ENCODE measurements at regions not wholly inside any gene's neighbourhood (a gene's known extent, or its start where the extent isn't known, plus 50 kb on each side); places are given as distances from the start of the nearest gene placed in this dataset.

DNA sequence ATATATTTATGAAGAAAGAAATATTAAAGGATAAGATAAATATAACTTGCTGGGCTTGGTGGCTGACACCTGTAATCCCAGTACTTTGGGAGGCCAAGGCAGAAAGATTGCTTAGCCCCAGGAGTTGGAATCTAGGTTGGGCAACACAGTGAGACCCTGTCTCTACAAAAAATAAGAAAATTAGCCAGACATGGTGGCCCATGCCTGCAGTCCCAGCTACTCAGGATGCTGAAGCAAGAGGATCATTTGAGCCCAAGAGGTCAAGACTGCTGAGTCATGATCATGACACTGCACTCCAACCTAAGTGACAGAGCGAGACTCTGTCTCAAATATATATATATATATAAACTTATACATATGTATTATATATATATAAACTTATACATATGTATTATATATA is 164.0 kb downstream of the MRPL14 start:
- H3K9me2 ChIP-seq = no peaks in the 10 kb centered on the region
- no peaks in the 10 kb centered on the region for H4K20me1 ChIP-seq (ENCODE audit: insufficient read depth)
- no peaks in the 10 kb centered on the region for H3F3A ChIP-seq (replicated peaks; ENCODE audit: insufficient read depth)
- no peaks in the 10 kb centered on the region for H3K79me2 ChIP-seq (ENCODE audit: insufficient read depth)
- CTCF ChIA-PET = interaction anchor here (1.1 kb wide), 1 partner anchor 12 kb away, joined by 4 read pairs; no protein-coding TSS in a partner anchor
- no peak overlapping the region for H3K4me3 ChIP-seq (ENCODE audit: low read depth in 2 of 2, low read length in 1 of 2)
- no peaks in the 10 kb centered on the region for H3K9me3 ChIP-seq
- H3K9ac ChIP-seq = no peak overlapping the region
- no peaks in the 10 kb centered on the region for H3K36me3 ChIP-seq (replicated peaks in 1 of 2; ENCODE audit: control insufficient read depth in 1 of 2, insufficient read depth in 2 of 2, low read length in 1 of 2)
- 0 out of 2 replicates have a peak, but pooled peaks cover 4% of the 10 kb centered on the region for H3K27me3 ChIP-seq (ENCODE audit: insufficient read depth)
- no peak for DNase-seq
- no peak overlapping the region for H3K4me2 ChIP-seq
- POLR2A ChIA-PET = no interaction called here
- TF ChIP-seq RAD21 (IDR thresholded peaks at IDR 0.05; ENCODE audit: low read length) (no peak), GATA2 (CRISPR knock-in tag; IDR thresholded peaks at IDR 0.05) (no peak), CHD2 (IDR thresholded peaks at IDR 0.05; ENCODE audit: low read length, partially characterized antibody) (no peak), NRF1 (IDR thresholded peaks at IDR 0.05; ENCODE audit: low read depth, low read length) (no peak), TEAD4 (IDR thresholded peaks at IDR 0.05; ENCODE audit: borderline replicate concordance, insufficient read depth) (no peak), GABPA (IDR thresholded peaks at IDR 0.05; ENCODE audit: low read depth) (no peak), JUND (IDR thresholded peaks at IDR 0.05) (no peak)
- TF ChIP-seq, protein P1, sequence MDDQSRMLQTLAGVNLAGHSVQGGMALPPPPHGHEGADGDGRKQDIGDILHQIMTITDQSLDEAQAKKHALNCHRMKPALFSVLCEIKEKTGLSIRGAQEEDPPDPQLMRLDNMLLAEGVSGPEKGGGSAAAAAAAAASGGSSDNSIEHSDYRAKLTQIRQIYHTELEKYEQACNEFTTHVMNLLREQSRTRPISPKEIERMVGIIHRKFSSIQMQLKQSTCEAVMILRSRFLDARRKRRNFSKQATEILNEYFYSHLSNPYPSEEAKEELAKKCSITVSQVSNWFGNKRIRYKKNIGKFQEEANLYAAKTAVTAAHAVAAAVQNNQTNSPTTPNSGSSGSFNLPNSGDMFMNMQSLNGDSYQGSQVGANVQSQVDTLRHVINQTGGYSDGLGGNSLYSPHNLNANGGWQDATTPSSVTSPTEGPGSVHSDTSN (IDR thresholded peaks at IDR 0.05) = no peak
- peaks cover 0 to 14% of the 10 kb centered on the region in 2 experiments; a peak in 1 of 4 replicates for H3K4me1 ChIP-seq (ENCODE audit: control insufficient read depth in 1 of 2, insufficient read depth in 2 of 2, low read depth in 1 of 2, low read length in 1 of 2)
- no peak overlapping the region for H3K27ac ChIP-seq (ENCODE audit: low read depth in 2 of 2, low read length in 1 of 2)
- 89% methylated on average over 1 of the region's 1 CpG for WGBS (ENCODE audit: low lambda C conversion rate)
- no peak overlapping the region for H2AFZ ChIP-seq (ENCODE audit: low read depth)

- ChIA-PET CTCF (no interaction called here), POLR2A (no interaction called here)
- H3K9me3 ChIP-seq = no peaks in the 10 kb centered on the region
- peaks cover 0 to 7% of the 10 kb centered on the region in 2 experiments; a peak in 1 of 4 replicates for H3K4me1 ChIP-seq (ENCODE audit: control insufficient read depth in 1 of 2, insufficient read depth in 2 of 2, low read depth in 1 of 2, low read length in 1 of 2)
- DNase-seq = no peak
- no peaks in the 10 kb centered on the region for H4K20me1 ChIP-seq (ENCODE audit: insufficient read depth)
- no peak overlapping the region for H3K27ac ChIP-seq (ENCODE audit: low read depth in 2 of 2, low read length in 1 of 2)
- no peaks in the 10 kb centered on the region for H3K9me2 ChIP-seq
- H3K36me3 ChIP-seq (replicated peaks in 1 of 2; ENCODE audit: control insufficient read depth in 1 of 2, insufficient read depth in 2 of 2, low read length in 1 of 2) = no peaks in the 10 kb centered on the region
- no peak overlapping the region for H3K9ac ChIP-seq
- no peak overlapping the region for H3K4me3 ChIP-seq (ENCODE audit: low read depth in 2 of 2, low read length in 1 of 2)
- H3K27me3 ChIP-seq (ENCODE audit: insufficient read depth) = 0 out of 2 replicates have a peak, but pooled peaks cover 4% of the 10 kb centered on the region
- WGBS (ENCODE audit: low lambda C conversion rate) = 88% methylated on average over 5 of the region's 5 CpGs
- H3K79me2 ChIP-seq (ENCODE audit: insufficient read depth) = no peaks in the 10 kb centered on the region
- no peaks in the 10 kb centered on the region for H3F3A ChIP-seq (replicated peaks; ENCODE audit: insufficient read depth)
- no peak overlapping the region for H3K4me2 ChIP-seq
- TF ChIP-seq USF1 (IDR thresholded peaks at IDR 0.05; ENCODE audit: borderline replicate concordance, low read depth) (no peak), GABPA (IDR thresholded peaks at IDR 0.05; ENCODE audit: low read depth) (no peak), YY1 (IDR thresholded peaks at IDR 0.05; ENCODE audit: low read depth) (no peak), TCF12 (IDR thresholded peaks at IDR 0.05) (no peak), SIN3A (IDR thresholded peaks at IDR 0.05; ENCODE audit: borderline replicate concordance, low read depth, low read length) (no peak), CTCF (IDR thresholded peaks at IDR 0.05) (no peak), CHD2 (IDR thresholded peaks at IDR 0.05; ENCODE audit: low read length, partially characterized antibody) (no peak), POLR2AphosphoS5 (IDR thresholded peaks at IDR 0.05; ENCODE audit: low read depth, low read length) (no peak), TEAD4 (IDR thresholded peaks at IDR 0.05; ENCODE audit: borderline replicate concordance, insufficient read depth) (no peak), ELF1 (IDR thresholded peaks at IDR 0.05) (no peak), RCOR1 (IDR thresholded peaks at IDR 0.05; ENCODE audit: low read length) (no peak), MAX (IDR thresholded peaks at IDR 0.05; ENCODE audit: low read depth) (no peak)
- H2AFZ ChIP-seq (ENCODE audit: low read depth) = no peak overlapping the region
Measured at GRCh38 chr6:43962458-43962857, 164.8 kb downstream of the MRPL14 start.

All from SK-N-SH (cell line).